Thoracic aorta (tissue), 2 donors: ENCODE measurements at regions not wholly inside any gene's neighbourhood (a gene's known extent, or its start where the extent isn't known, plus 50 kb on each side); places are given as distances from the start of the nearest gene placed in this dataset.

Source experiments
- ATAC-seq: fragments of 150-250 bp; one replicate; pipeline ENCODE4 v1.8.0; 2017; ENCODE audit warnings: low read depth; ENCODE audit not compliant: insufficient number of reproducible peaks, low FRiP score
- DNase-seq: peaks from one replicate; pipeline ENCODE4 v3.0.0-alpha.2; 2020; ENCODE audit warnings: low spot score
- H3K27ac ChIP-seq, 2 donors: fragments of 200-600 bp; sonication (generic); 1 replicate in 1 of 2; 2 replicates in 1 of 2; pipeline ENCODE4 v1.5.1; 2016; ENCODE audit warnings: mild to moderate bottlenecking in 2 of 2, moderate library complexity in 2 of 2
- H3K27me3 ChIP-seq: fragments of 200-600 bp; sonication (generic); replicated peaks from 2 replicates; pipeline ENCODE4 v1.6.0; 2016; ENCODE audit warnings: mild to moderate bottlenecking; ENCODE audit not compliant: insufficient read depth
- H3K36me3 ChIP-seq: fragments of 200-600 bp; sonication (generic); one replicate; pipeline ENCODE4 v1.5.1; 2016
- H3K4me1 ChIP-seq, 2 donors: fragments of 200-600 bp; sonication (generic); 1 replicate in 1 of 2; 2 replicates in 1 of 2; pipeline versions ENCODE4 v1.5.1 to v1.6.0; 2016; ENCODE audit warnings: low read depth in 2 of 2, mild to moderate bottlenecking in 1 of 2; ENCODE audit not compliant: control insufficient read depth in 1 of 2
- H3K4me3 ChIP-seq: fragments of 200-600 bp; sonication (generic); 2 replicates; pipeline ENCODE4 v1.5.1; 2016; ENCODE audit warnings: mild to moderate bottlenecking
- H3K9me3 ChIP-seq: fragments of 200-600 bp; sonication (generic); 2 replicates; pipeline ENCODE4 v1.5.1; 2016
- CTCF ChIP-seq: fragments of 200-600 bp; sonication (generic); IDR thresholded peaks from one replicate; pipeline ENCODE4 v1.5.1; 2019; ENCODE audit warnings: antibody characterized with exemption

GRCh38 chr14:22155571-22155970 is 433.5 kb downstream of the DAD1 start:
- H3K4me3 ChIP-seq: no peak overlapping the region
- no peaks in the 10 kb centered on the region for H3K4me1 ChIP-seq
- no peak overlapping the region for H3K27ac ChIP-seq
- DNase-seq (no peak), ATAC-seq (no peak)
- no peaks in the 10 kb centered on the region for H3K9me3 ChIP-seq
- no peak for TF ChIP-seq CTCF
- no peaks in the 10 kb centered on the region for H3K27me3 ChIP-seq
- H3K36me3 ChIP-seq: no peaks in the 10 kb centered on the region

GRCh38 chr14:22152903-22153302 is 436.1 kb downstream of the DAD1 start:
- Histone ChIP-seq H3K27me3 (no peaks in the 10 kb centered on the region), H3K36me3 (no peaks in the 10 kb centered on the region), H3K4me3 (no peak overlapping the region), H3K4me1 (no peaks in the 10 kb centered on the region), H3K9me3 (no peaks in the 10 kb centered on the region), H3K27ac (no peak overlapping the region)
- no peak for TF ChIP-seq CTCF
- ATAC-seq (no peak), DNase-seq (no peak)

GRCh38 chr14:22152161-22152870 is 436.7 kb downstream of the DAD1 start:
- TF ChIP-seq CTCF: no peak

GRCh38 chr14:22151121-22151520 is 437.9 kb downstream of the DAD1 start:
- DNase-seq (no peak), ATAC-seq (no peak)
- no peaks in the 10 kb centered on the region for H3K9me3 ChIP-seq
- H3K36me3 ChIP-seq: no peaks in the 10 kb centered on the region
- H3K27me3 ChIP-seq: no peaks in the 10 kb centered on the region
- no peak for TF ChIP-seq CTCF
- no peak overlapping the region for H3K4me3 ChIP-seq
- H3K27ac ChIP-seq: no peak overlapping the region
- H3K4me1 ChIP-seq: no peaks in the 10 kb centered on the region

More at GRCh38 chr14:22152161-22152870, 436.7 kb downstream of the DAD1 start:
- no peak overlapping the region for H3K27ac ChIP-seq
- no peak for ATAC-seq
- no peaks in the 10 kb centered on the region for H3K27me3 ChIP-seq
- DNase-seq: no peak
- H3K36me3 ChIP-seq: no peaks in the 10 kb centered on the region
- no peaks in the 10 kb centered on the region for H3K4me1 ChIP-seq
- H3K4me3 ChIP-seq: no peak overlapping the region
- no peaks in the 10 kb centered on the region for H3K9me3 ChIP-seq

GRCh38 chr14:22149058-22149457 is 440.0 kb downstream of the DAD1 start:
- DNase-seq (no peak), ATAC-seq (no peak)
- H3K4me3 ChIP-seq: no peak overlapping the region
- no peaks in the 10 kb centered on the region for H3K4me1 ChIP-seq
- no peak for TF ChIP-seq CTCF
- no peaks in the 10 kb centered on the region for H3K27me3 ChIP-seq
- H3K27ac ChIP-seq: no peak overlapping the region
- H3K36me3 ChIP-seq: no peaks in the 10 kb centered on the region
- H3K9me3 ChIP-seq: no peaks in the 10 kb centered on the region
